Rectal smooth muscle tissue (tissue), 1 donor: ENCODE measurements at regions not wholly inside any gene's neighbourhood (a gene's known extent, or its start where the extent isn't known, plus 50 kb on each side); places are given as distances from the start of the nearest gene placed in this dataset.

Experiments
- H3K27ac ChIP-seq: one replicate; pipeline ENCODE4 v1.7.0; 2013; ENCODE audit warnings: low read depth, low read length, inconsistent platforms
- H3K27me3 ChIP-seq: one replicate; pipeline ENCODE4 v1.7.0; 2013; ENCODE audit warnings: low read length; ENCODE audit not compliant: control insufficient read depth, insufficient read depth
- H3K36me3 ChIP-seq: one replicate; pipeline ENCODE4 v1.7.0; 2013; ENCODE audit warnings: low read length; ENCODE audit not compliant: control insufficient read depth, insufficient read depth
- H3K4me1 ChIP-seq: one replicate; pipeline ENCODE4 v1.7.0; 2013; ENCODE audit warnings: low read length; ENCODE audit not compliant: control insufficient read depth, insufficient read depth
- H3K4me3 ChIP-seq: one replicate; pipeline ENCODE4 v1.7.0; 2013; ENCODE audit warnings: low read length
- H3K9ac ChIP-seq: one replicate; pipeline ENCODE4 v1.7.0; 2013; ENCODE audit warnings: low read length

DNA sequence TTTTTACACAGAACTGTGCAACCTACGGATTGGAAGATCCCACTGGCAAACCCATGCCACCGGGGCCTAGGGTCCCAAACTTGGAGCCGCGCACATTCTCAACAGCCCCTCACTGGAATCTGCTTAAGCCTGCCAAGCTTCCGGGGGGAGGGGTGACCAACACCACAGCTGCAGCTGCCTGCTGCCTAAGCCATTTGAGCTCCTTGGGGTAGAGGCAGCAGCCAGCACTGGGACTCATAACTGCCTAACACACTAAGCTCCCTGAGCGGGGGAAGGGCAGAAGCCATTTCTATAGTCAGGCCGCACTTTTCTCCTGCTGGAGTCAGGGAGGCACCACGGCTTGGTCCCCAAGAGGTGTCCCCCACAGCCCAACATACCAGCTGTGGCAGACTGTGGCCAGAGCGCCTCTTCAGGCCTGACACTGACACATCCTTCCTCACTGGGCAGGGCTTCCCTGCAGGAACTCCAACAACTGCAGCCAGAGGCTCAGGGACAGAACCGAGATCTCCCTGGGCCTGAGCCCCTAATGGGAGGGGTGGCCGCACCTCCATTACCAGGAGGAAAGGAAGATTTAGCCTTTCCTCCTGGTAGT is 270.3 kb upstream of the ECI2 start:
- H3K36me3 ChIP-seq, result no peaks in the 10 kb centered on the region
- H3K4me3 ChIP-seq, result no peak overlapping the region
- H3K4me1 ChIP-seq, result peaks cover 3% of the 10 kb centered on the region
- H3K27me3 ChIP-seq, result no peaks in the 10 kb centered on the region
- H3K9ac ChIP-seq, result no peak overlapping the region
- H3K27ac ChIP-seq, result no peak overlapping the region

DNA sequence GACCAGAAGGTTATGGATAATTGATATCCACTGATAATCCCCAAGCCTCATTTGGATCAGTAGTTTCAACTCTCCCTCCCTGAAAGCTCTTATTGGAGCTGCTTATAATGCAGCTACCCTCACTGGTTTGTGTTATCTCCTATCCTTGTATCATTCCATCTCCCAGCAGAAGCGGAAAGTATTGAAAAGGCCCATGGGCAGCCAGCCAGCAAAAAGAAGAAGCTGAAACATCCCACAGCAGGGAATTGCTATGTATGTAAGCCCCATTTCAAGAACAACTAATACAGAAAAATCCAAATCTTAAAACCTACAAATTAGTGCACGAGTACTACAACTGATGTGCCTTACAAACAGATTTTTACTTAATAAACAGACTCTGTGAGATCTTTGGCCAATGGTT is 269.0 kb upstream of the ECI2 start:
- Histone ChIP-seq H3K27me3 (no peaks in the 10 kb centered on the region), H3K27ac (no peak overlapping the region), H3K4me1 (peaks cover 3% of the 10 kb centered on the region), H3K36me3 (no peaks in the 10 kb centered on the region), H3K4me3 (no peak overlapping the region), H3K9ac (no peak overlapping the region)

DNA sequence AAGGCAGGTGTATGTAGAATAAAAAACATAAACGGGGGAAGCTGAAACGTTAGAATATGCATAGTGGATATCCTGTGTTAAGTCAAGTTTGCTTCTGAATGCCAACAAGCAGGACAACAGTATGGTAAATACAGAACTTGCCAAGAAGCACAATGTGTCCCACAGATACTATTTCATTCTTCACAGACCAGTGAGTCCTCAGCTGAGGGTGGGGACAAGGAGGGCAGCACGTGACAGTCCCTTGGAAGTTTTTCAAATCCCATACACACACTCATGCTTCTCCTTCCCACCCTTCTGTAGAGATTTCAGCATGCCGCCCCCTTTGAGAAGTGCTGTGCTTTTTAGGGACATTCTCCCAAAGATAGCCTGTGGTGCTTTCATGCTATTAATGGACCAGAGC is 268.5 kb upstream of the ECI2 start:
- Histone ChIP-seq H3K27me3 (no peaks in the 10 kb centered on the region), H3K4me1 (peaks cover 3% of the 10 kb centered on the region), H3K27ac (no peak overlapping the region), H3K9ac (no peak overlapping the region), H3K4me3 (no peak overlapping the region), H3K36me3 (no peaks in the 10 kb centered on the region)

DNA sequence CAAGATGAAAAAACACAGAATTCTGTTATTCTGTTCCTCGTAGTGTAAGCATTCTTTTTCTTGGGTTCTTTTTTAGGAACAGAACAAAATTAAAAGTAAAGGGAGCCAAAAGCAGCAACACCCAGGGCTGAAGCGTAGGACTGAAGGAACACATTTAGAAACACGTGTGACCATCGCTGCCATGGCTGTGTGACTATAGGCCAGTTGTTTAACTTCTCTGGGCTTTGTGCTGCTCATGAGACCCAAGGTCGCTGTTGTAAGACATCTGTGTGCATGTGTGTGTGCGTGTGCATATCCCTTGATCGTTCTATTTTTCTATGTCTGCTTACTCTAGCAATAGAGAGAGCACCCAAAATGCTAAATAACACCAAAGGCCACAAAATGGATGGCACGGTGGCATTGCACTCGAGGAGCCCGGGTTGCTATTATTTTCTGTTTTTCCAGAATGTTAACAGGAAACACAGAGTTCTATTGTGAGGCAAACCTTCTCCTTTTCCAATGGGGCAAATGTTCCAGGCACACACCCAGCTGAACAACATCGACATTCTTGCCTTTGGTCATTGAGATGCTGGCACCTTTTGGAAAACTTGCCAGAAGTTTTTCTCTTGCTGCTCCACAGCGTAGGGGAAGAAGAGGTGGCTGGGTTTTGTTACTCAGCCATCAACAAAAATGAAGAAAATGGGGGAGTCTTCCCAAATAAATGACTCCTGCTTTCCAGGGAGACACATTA is 267.8 kb upstream of the ECI2 start:
- H3K27ac ChIP-seq, result no peak overlapping the region
- H3K36me3 ChIP-seq, result no peaks in the 10 kb centered on the region
- no peaks in the 10 kb centered on the region for H3K27me3 ChIP-seq
- H3K4me1 ChIP-seq, result peaks cover 3% of the 10 kb centered on the region
- no peak overlapping the region for H3K4me3 ChIP-seq
- no peak overlapping the region for H3K9ac ChIP-seq

DNA sequence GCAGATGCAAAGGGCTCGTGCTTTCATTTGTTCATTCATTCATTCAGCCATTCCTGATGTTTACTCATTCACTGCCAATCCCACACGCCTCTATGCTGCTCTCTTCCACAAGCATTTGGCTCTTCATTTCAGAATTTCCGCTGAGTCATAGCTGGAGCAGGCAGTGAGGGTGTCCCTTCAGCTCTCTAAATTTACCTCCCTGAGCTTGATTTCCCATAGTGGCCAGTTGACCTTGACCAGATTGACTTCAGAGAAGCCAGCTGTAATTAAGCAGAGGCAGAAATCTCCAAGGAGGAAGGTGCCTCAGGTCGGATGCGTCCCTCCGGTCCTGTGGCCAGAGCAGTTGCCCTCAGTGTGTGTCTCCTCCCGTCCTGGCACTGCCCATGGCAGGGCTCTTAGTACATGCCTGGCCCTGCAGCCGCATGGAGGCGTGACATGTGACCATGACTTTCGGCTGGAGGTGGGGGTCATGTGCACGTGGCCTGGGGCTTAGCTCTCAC is 267.2 kb upstream of the ECI2 start:
- H3K36me3 ChIP-seq, result no peaks in the 10 kb centered on the region
- no peak overlapping the region for H3K27ac ChIP-seq
- no peak overlapping the region for H3K4me3 ChIP-seq
- H3K4me1 ChIP-seq, result peaks cover 3% of the 10 kb centered on the region
- no peak overlapping the region for H3K9ac ChIP-seq
- H3K27me3 ChIP-seq, result no peaks in the 10 kb centered on the region

DNA sequence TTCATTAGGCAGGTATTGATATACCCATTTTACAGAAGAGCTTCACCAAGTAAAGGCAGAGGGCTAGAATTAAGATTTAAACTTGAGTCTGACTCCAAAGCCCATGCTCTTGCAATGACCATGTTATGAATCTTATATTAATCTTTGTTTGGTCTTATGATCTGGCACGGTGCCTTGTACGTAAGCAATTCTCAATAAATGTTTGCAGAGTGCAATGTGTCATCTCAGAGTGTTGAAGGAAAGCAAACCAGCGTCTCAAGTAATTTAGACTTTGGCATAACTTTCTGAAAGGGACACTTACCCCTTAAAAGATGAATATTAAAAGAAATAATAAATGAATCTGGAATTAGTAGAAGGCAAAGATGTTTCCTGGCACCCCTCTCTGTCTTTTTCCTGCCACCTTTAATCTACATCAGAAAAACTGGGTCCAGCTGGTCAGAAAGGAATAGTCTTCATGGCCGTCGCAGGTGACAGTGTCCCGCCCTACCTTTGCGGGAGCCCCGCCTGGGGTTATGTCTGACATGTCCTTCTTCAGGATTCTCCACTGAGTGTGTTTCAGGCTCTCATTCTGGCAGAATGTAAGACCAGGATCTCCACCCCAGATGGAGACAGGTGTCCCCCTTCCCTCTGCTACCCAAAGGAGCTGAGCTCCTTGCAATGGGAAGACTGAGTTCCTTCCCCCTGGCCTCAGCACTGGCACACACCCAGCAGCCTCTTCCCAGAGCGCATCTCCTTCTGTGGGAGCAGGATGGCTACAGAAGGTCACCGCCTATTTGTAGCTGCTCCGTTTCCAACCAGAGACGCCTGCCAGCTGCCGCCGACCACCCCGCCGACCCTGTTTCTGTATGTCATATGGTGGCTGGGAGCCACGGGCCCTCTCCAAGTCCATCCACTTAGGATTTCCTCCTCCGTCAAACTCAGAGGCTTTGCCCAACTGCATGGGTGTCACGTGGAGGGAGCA is 266.3 kb upstream of the ECI2 start:
- no peaks in the 10 kb centered on the region for H3K27me3 ChIP-seq
- H3K36me3 ChIP-seq, result no peaks in the 10 kb centered on the region
- no peak overlapping the region for H3K4me3 ChIP-seq
- no peak overlapping the region for H3K9ac ChIP-seq
- H3K27ac ChIP-seq, result no peak overlapping the region
- peaks cover 3% of the 10 kb centered on the region for H3K4me1 ChIP-seq

DNA sequence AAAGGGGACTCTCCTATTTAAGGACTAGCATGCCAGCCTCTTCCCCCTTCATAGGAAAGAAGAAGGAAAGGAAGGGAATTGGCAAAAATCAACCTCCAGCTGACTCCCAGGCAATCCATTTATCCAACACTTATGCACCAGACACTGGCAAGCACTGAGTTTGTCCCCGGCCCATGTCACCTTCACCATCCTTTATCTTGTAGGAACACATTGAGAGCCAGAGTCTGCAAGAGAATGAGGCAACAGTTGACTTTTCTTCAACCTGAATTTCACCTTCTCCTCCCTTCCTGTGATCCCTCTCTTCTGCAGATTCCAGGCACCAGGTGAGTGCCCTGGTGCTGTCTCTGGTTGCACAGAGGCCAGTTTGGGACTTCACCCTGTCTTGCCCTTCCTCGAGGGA is 264.3 kb upstream of the ECI2 start:
- H3K4me3 ChIP-seq, result no peak overlapping the region
- H3K36me3 ChIP-seq, result no peaks in the 10 kb centered on the region
- H3K27ac ChIP-seq, result no peak overlapping the region
- H3K4me1 ChIP-seq, result peaks cover 3% of the 10 kb centered on the region
- H3K27me3 ChIP-seq, result no peaks in the 10 kb centered on the region
- H3K9ac ChIP-seq, result no peak overlapping the region

DNA sequence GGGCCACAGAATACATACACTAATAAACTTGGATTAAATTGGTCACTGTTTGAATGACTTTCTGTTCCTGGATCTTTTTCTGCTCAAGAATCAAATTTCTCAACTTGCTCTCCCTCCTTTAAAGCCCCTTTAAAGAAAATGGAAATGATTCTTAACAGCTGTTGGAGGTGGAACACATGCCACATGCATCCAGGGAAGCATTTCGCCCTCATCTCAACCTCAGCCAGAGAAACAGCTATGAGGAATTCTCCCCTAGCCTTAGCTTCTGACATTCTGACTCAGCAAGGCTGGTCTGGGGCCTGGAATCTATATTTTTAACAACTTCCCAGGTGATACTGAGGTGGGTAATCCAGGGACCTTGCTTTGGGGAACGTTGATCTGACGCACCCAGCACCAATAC is 263.4 kb upstream of the ECI2 start:
- Histone ChIP-seq H3K4me3 (no peak overlapping the region), H3K27ac (no peak overlapping the region), H3K9ac (no peak overlapping the region), H3K36me3 (no peaks in the 10 kb centered on the region), H3K27me3 (no peaks in the 10 kb centered on the region), H3K4me1 (peaks cover 3% of the 10 kb centered on the region)

DNA sequence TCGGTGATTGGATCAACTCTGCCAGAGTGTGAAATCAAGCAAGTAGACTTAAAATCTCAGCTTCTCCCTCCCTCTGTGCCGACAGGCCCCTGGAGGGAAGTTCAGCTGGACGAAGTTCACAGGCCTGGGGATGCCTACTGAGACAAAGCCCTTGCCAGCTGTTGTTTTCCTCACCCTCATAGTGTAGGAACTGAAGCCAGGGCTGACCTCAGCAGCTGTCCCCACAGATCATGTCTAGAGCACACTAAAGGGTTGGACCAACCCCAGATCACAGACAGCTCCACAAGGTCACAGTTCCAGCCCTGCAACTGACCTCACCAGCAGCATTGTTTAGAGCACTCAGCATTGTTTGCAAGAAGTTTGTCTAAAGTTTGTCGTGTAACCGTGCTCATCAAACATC is 261.9 kb upstream of the ECI2 start:
- Histone ChIP-seq H3K4me1 (no peaks in the 10 kb centered on the region), H3K27me3 (no peaks in the 10 kb centered on the region), H3K36me3 (no peaks in the 10 kb centered on the region), H3K27ac (no peak overlapping the region), H3K9ac (no peak overlapping the region), H3K4me3 (no peak overlapping the region)

DNA sequence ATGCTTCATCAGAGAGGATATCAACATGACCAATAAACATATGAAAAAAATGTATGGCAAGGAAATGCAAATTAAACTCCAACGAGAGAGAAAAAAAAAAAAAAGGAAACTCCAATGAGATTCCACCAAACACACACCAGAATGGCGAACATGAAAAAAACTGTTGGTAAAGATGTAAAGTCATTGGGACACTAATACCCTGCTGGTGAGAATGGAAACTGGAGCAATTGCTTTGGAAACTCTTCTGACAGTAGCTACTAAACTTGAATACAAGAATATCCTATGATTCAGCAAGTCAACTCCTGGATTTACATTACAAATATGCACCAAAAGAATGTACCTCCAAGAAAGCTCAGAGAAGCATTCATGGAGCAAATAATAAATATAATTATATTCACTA is 260.7 kb upstream of the ECI2 start:
- no peak overlapping the region for H3K27ac ChIP-seq
- H3K36me3 ChIP-seq, result no peaks in the 10 kb centered on the region
- no peak overlapping the region for H3K9ac ChIP-seq
- H3K4me3 ChIP-seq, result no peak overlapping the region
- no peaks in the 10 kb centered on the region for H3K4me1 ChIP-seq
- H3K27me3 ChIP-seq, result no peaks in the 10 kb centered on the region

DNA sequence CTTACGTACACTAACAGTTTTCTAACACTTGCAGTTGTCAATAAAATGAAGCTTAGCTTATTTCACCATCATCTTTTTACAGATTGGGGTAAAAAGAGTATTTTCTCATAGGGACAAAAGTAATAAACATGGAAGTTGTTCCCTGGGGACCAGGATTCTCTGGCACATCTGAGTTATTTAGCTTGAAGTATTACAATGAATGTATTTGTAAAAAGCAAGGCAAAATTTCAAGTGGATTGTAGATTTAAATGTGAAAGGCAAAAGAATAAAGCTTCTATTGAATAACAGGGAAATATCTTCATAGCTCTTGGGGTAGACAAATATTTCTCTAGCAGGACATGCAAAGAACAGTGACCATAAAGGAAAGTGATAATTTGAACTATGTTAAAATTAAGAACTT is 260.0 kb upstream of the ECI2 start:
- H3K9ac ChIP-seq, result no peak overlapping the region
- no peak overlapping the region for H3K27ac ChIP-seq
- H3K27me3 ChIP-seq, result no peaks in the 10 kb centered on the region
- no peaks in the 10 kb centered on the region for H3K4me1 ChIP-seq
- H3K4me3 ChIP-seq, result no peak overlapping the region
- H3K36me3 ChIP-seq, result no peaks in the 10 kb centered on the region

DNA sequence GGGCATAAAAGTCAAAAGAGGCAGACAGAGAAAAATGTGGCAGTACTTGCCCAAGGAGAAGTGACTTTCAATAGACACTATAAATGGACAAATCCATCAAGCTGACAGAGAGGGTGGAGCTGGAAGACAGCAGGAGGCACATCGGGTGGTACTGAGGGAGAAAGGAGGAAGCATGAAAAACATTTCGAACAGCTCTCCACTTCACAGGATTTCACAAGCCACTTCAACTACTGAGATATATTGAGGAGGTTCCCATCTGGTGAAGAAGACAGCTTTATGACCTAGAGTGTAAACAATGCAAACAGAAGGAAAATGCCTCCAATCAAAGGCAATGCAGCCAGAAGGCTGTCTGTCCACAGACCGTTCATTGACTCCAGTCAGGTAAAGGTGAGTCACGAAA is 259.4 kb upstream of the ECI2 start:
- Histone ChIP-seq H3K27ac (no peak overlapping the region), H3K4me3 (no peak overlapping the region), H3K9ac (no peak overlapping the region), H3K36me3 (no peaks in the 10 kb centered on the region), H3K27me3 (no peaks in the 10 kb centered on the region), H3K4me1 (no peaks in the 10 kb centered on the region)
